Neural progenitor cell (in vitro differentiated cells): ENCODE measurements at regions not wholly inside any gene's neighbourhood (a gene's known extent, or its start where the extent isn't known, plus 50 kb on each side); places are given as distances from the start of the nearest gene placed in this dataset.

Experiments used
- CTCF ChIP-seq: fragments of 200-600 bp; sonication (generic); IDR thresholded peaks from 2 replicates; pipeline ENCODE4 v1.5.1; 2017; ENCODE audit warnings: antibody characterized with exemption, mild to moderate bottlenecking
- EZH2 ChIP-seq: fragments of 200-600 bp; sonication (generic); IDR thresholded peaks from 2 replicates; pipeline ENCODE4 v1.6.1; 2017; ENCODE audit warnings: antibody characterized with exemption, mild to moderate bottlenecking, moderate library complexity
- EZH2phosphoT487 ChIP-seq: fragments of 200-600 bp; sonication (generic); IDR thresholded peaks from 2 replicates; pipeline ENCODE4 v1.6.1; 2017; ENCODE audit warnings: antibody characterized with exemption

DNA sequence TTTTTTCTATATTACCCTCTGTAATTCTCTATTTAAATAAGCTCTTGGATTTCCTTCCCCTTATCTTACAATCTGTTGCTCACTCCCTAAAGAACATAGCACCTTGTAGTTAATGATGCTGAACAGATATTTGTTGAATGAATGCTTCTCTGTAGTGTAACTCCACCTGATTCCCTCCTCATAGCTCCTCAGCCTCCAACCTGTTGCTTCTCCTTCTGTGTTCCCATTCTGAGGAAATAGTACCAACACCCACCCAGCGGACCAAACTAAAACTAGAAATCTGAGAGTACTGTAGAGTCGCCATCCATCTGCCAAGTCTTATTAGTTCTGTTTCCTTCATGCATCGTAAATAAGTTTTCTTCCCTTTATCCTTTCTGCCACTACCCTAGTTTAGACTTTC, 55.5 kb upstream of the GNB4 start:
- no peak for TF ChIP-seq CTCF
- TF ChIP-seq EZH2phosphoT487: no peak
- TF ChIP-seq EZH2: no peak
